Retinal pigment epithelial cell (primary cell): ENCODE measurements at regions not wholly inside any gene's neighbourhood (a gene's known extent, or its start where the extent isn't known, plus 50 kb on each side); places are given as distances from the start of the nearest gene placed in this dataset.

ENCODE experiments used
- DNase-seq: peaks from one replicate; pipeline ENCODE4 v3.0.0-alpha.2; 2010; ENCODE audit warnings: low read depth
- H3K4me3 ChIP-seq: 2 replicates; pipeline ENCODE4 v1.5.1; 2011; ENCODE audit warnings: mild to moderate bottlenecking, low read length, control low read depth, moderate library complexity
- TF ChIP-seq, protein P1 (sequence below): conservative IDR thresholded peaks from 2 replicates; pipeline ENCODE4 v1.5.1; 2011; ENCODE audit warnings: low read depth, low read length, control low read depth, inconsistent platforms

DNA sequence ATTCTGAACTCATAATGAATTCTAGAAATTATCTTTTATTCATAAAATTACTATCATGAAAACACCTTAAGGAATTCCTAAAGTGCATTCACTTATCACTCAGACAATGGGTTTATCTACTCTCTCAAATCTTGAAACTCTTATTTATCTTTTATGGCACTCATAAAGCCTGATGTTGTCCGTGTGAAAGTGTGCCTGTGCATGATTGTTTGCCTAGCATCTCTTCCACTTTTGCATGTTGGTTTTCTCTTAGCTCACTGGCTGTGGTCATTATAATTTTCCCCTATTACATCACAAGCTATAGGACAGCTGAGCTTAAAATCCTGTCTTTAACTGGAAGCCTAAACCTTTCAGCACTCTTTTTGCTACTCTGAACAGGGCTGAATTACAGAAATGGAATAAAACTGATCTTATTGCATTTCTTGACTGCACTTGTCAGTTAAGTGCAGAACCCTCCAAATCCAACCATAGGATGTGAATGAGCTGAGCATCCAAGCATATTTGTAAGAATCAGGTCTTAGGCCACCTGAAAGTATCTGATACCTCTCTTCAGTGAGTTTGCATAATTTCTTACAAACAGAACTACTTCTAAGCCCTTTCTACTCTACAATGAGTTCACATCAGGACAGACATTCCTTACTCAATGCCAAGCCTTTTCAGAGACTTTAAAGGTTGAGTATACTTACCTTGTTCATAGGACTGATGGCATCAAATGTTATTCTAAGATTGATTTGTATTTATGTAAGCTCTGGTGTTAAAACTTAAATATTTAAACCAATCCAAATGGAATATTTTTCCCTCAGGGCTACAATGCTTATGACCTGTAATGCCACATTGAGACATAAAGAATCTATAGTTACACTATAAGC, 221.2 kb upstream of the KITLG start:
- TF ChIP-seq, protein P1, sequence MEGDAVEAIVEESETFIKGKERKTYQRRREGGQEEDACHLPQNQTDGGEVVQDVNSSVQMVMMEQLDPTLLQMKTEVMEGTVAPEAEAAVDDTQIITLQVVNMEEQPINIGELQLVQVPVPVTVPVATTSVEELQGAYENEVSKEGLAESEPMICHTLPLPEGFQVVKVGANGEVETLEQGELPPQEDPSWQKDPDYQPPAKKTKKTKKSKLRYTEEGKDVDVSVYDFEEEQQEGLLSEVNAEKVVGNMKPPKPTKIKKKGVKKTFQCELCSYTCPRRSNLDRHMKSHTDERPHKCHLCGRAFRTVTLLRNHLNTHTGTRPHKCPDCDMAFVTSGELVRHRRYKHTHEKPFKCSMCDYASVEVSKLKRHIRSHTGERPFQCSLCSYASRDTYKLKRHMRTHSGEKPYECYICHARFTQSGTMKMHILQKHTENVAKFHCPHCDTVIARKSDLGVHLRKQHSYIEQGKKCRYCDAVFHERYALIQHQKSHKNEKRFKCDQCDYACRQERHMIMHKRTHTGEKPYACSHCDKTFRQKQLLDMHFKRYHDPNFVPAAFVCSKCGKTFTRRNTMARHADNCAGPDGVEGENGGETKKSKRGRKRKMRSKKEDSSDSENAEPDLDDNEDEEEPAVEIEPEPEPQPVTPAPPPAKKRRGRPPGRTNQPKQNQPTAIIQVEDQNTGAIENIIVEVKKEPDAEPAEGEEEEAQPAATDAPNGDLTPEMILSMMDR = no peak
- DNase-seq = no peak
- H3K4me3 ChIP-seq = no peak overlapping the region

DNA sequence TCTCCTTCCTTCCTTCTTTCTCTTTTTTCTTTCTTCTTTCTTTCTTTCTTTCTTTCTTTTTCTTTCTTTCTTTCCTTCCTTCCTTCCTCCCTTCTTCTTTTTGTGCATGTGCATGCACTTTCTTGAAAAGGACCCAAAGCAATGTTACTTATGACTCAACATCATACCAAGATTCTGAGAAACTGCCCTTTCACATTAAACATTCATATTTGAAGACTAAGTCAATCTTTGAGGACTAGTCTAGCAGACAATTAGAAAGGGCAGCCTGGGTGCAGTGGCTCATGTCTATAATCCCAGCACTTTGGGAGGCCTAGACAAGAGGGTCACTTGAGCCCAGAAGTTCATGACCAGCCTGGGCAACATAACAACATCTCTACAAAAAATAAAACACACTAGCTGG, 212.8 kb upstream of the KITLG start:
- no peak for DNase-seq

DNA sequence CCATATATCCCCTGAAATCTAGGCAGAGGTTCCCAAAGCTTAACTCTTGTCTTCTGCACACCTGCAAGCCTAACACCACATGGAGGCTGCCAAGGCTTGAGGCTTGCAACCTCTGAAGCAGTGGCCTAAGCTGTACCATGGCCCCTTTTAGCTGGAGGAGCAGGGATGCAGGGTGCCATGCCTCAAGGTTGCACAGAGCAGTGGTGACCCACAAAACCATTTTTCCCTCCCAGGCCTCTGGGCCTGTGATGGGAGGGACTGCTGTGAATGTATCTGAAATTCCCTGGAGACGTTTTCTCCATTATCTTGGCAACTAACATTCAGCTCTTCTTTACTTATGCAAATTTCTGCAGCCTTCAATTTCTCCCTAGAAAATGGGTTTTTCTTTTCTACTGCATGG, 210.0 kb upstream of the KITLG start:
- TF ChIP-seq, protein P1 = no peak
- H3K4me3 ChIP-seq = no peak overlapping the region
- DNase-seq = no peak

More for the DNA sequence above, 212.8 kb upstream of the KITLG start:
- H3K4me3 ChIP-seq = no peak overlapping the region
- TF ChIP-seq, protein P1 = no peak

DNA sequence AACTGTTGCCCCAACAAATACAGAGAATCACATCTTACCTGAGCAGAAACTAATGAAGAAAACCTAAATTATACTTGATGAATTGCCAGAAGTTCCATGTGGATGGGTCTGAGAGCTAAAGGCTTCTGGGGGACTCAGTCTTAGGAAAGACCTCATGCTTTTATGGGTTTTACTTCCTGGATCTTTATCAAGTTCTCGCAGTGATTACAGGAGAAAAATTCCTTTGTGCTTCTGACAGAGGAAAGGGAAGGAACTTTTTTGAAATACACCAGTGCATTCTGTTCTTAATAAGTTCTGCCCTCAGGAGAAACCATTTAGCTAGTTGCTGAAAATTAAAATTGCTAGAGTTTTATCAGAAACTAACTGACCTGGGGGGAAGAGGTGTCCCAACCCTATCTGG, 203.9 kb upstream of the KITLG start:
- no peak for DNase-seq
- TF ChIP-seq, protein P1 = no peak
- no peak overlapping the region for H3K4me3 ChIP-seq

DNA sequence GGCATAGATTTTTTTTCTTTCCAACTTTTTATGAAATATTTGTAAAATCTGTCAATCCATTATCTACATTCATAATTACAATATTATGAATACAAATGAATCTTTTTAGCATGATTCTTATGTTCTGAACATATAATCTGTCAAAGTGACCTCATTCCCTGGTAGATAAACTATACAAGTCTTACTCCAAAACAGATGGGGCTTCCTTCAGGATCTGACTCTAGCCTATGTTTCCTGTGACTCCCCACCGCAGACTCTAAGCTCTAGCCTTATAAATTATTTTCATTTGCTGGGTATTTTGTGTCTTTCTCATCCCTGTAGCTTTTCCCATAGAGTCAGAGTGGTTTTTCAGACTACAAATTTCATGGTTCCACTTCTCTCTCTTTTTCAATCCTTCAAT, 202.1 kb upstream of the KITLG start:
- TF ChIP-seq, protein P1 = no peak
- DNase-seq = no peak

DNA sequence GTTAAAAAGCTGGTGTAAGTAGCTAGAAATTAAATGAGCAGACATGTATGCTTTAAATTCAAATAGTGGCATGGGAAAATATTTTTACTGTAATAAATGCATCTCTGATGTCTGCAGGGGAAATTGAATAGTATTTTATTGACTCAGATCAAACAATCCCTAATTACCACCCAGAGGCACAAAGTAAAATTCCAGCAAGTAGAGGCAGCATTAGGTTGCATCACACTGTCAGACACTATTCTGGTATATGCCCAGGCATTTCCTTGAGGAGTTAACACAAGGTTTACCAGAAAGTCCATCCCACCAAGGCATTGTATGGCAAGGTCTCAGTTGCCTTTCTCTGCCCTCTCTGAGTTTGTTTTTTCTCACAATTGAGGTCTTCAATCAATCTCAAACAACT, 201.6 kb upstream of the KITLG start:
- TF ChIP-seq, protein P1 = no peak
- H3K4me3 ChIP-seq = no peak overlapping the region
- DNase-seq = no peak

More for the DNA sequence above, 202.1 kb upstream of the KITLG start:
- no peak overlapping the region for H3K4me3 ChIP-seq

DNA sequence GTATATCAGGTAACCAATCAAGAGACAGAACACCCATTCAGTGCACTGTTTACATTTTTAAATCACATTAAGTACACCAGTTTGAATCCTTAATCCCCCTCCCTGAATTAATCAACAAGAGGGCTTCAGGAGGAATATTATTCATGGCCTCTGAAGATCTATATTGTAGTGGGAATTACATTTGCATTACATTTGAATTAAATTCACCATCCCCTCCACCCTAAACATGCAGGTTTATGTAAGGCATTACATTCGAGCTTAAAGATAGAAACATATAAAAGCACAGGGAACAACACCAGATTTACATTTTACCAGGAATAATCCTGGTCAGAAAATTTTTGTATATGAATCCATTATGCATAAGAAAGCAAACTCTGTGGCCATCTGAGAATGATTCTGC, 197.8 kb upstream of the KITLG start:
- no peak for DNase-seq
- TF ChIP-seq, protein P1 = no peak
- H3K4me3 ChIP-seq = no peak overlapping the region
